Coronary artery (tissue), 2 donors: ENCODE measurements at regions not wholly inside any gene's neighbourhood (a gene's known extent, or its start where the extent isn't known, plus 50 kb on each side); places are given as distances from the start of the nearest gene placed in this dataset.

Experiments
- DNase-seq: peaks from one replicate; pipeline ENCODE4 v3.0.0-alpha.2; 2017; ENCODE audit warnings: low spot score
- H3K27ac ChIP-seq, 2 donors: fragments of 200-600 bp; sonication (generic); one replicate each; pipeline ENCODE4 v1.5.1; 2016 to 2019
- H3K4me3 ChIP-seq: fragments of 200-600 bp; sonication (generic); 2 replicates; pipeline ENCODE4 v1.5.1; 2016; ENCODE audit warnings: mild to moderate bottlenecking, moderate library complexity
- CTCF ChIP-seq: fragments of 200-600 bp; sonication (generic); IDR thresholded peaks from one replicate; pipeline ENCODE4 v1.5.1; 2019; ENCODE audit warnings: antibody characterized with exemption

GRCh38 chr5:27220752-27221151 is 182.4 kb upstream of the CDH9 start:
- DNase-seq = no peak
- Histone ChIP-seq H3K4me3 (no peak overlapping the region), H3K27ac (no peak overlapping the region)
- no peak for TF ChIP-seq CTCF

- Histone ChIP-seq H3K27ac (no peak overlapping the region), H3K4me3 (no peak overlapping the region)
- no peak for DNase-seq
- TF ChIP-seq CTCF = no peak
Measured at GRCh38 chr5:27217977-27218376, 179.6 kb upstream of the CDH9 start.

GRCh38 chr5:27217155-27217956 is 179.0 kb upstream of the CDH9 start:
- no peak for DNase-seq
- no peak overlapping the region for H3K4me3 ChIP-seq
- no peak overlapping the region for H3K27ac ChIP-seq
- no peak for TF ChIP-seq CTCF

GRCh38 chr5:27216367-27216950 is 178.1 kb upstream of the CDH9 start:
- TF ChIP-seq CTCF = no peak
- no peak overlapping the region for H3K4me3 ChIP-seq
- no peak overlapping the region for H3K27ac ChIP-seq
- no peak for DNase-seq

GRCh38 chr5:27208051-27208450 is 169.7 kb upstream of the CDH9 start:
- no peak overlapping the region for H3K4me3 ChIP-seq
- no peak for TF ChIP-seq CTCF

GRCh38 chr5:27191786-27192510 is 153.6 kb upstream of the CDH9 start:
- DNase-seq = no peak
- no peak for TF ChIP-seq CTCF
- H3K27ac ChIP-seq = no peak overlapping the region
- no peak overlapping the region for H3K4me3 ChIP-seq

More at GRCh38 chr5:27208051-27208450, 169.7 kb upstream of the CDH9 start:
- no peak overlapping the region for H3K27ac ChIP-seq
- DNase-seq = no peak
